Stomach (tissue), 4 donors: ENCODE measurements at regions not wholly inside any gene's neighbourhood (a gene's known extent, or its start where the extent isn't known, plus 50 kb on each side); places are given as distances from the start of the nearest gene placed in this dataset.

ENCODE experiments used
- EP300 ChIP-seq: sonication (generic); formaldehyde crosslinking; IDR thresholded peaks from one replicate; pipeline ENCODE4 v1.6.1; 2017; ENCODE audit warnings: antibody characterized with exemption
- POLR2A ChIP-seq, 4 donors: fragments of 450-650 bp; IDR thresholded peaks; one replicate each; pipeline ENCODE4 v1.6.1; 2016; ENCODE audit warnings: antibody characterized with exemption in 4 of 4, control low read depth in 2 of 4, mild to moderate bottlenecking in 1 of 4, moderate library complexity in 1 of 4
- TF ChIP-seq, protein P1 (sequence below), 7 experiments: fragments of 450-650 bp in 4 of 7; fragments of 200-600 bp in 3 of 7; sonication (generic) in 3 of 7; IDR thresholded peaks; one replicate each; pipeline ENCODE4 v1.5.1; 2016 to 2019; ENCODE audit warnings: antibody characterized with exemption in 7 of 7, control low read depth in 2 of 7, mild to moderate bottlenecking in 1 of 7

DNA sequence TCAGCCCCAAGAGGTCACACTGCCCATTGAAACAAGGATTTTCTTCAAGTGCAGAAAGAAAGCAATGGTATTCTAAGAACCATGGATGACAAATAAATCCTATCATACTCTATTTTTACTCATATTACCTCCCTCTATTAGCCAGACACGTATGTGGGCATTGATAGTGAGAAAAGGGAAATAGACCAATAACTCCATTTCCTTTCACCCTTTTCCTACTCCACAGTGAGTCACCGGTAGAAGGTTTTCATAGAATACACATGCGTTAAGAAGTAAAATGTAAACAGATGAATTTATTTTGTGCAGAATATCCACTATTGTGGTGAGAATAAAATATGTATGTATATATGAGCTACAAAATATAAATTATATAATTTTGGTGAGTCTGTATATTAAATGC lies 568.9 kb upstream of the ADGRL4 start:
- no peak for TF ChIP-seq EP300
- TF ChIP-seq, protein P1, sequence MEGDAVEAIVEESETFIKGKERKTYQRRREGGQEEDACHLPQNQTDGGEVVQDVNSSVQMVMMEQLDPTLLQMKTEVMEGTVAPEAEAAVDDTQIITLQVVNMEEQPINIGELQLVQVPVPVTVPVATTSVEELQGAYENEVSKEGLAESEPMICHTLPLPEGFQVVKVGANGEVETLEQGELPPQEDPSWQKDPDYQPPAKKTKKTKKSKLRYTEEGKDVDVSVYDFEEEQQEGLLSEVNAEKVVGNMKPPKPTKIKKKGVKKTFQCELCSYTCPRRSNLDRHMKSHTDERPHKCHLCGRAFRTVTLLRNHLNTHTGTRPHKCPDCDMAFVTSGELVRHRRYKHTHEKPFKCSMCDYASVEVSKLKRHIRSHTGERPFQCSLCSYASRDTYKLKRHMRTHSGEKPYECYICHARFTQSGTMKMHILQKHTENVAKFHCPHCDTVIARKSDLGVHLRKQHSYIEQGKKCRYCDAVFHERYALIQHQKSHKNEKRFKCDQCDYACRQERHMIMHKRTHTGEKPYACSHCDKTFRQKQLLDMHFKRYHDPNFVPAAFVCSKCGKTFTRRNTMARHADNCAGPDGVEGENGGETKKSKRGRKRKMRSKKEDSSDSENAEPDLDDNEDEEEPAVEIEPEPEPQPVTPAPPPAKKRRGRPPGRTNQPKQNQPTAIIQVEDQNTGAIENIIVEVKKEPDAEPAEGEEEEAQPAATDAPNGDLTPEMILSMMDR (IDR thresholded peaks at IDR 0.05), result no peak
- no peak for TF ChIP-seq POLR2A (IDR thresholded peaks at IDR 0.05)
